GM19468 (cell line): ENCODE measurements at regions not wholly inside any gene's neighbourhood (a gene's known extent, or its start where the extent isn't known, plus 50 kb on each side); places are given as distances from the start of the nearest gene placed in this dataset.
"Not testable (repeated sequence)": the region's sequence is repeated elsewhere in the genome, so short reads cannot be mapped to it uniquely, and the experiment has no call there.

ENCODE experiments used
- ATAC-seq: cut with Tn5 transposase; IDR thresholded peaks from one replicate; pipeline ENCODE4 v1.9.1; 2021; ENCODE audit warnings: mild to moderate bottlenecking, moderate library complexity, moderate number of reproducible peaks; ENCODE audit not compliant: unreplicated experiment; ENCODE audit errors: extremely low read depth

GRCh38 chr22:22369219-22369963 lies 124.8 kb downstream of the VPREB1 start:
- not testable (repeated sequence) for ATAC-seq

DNA sequence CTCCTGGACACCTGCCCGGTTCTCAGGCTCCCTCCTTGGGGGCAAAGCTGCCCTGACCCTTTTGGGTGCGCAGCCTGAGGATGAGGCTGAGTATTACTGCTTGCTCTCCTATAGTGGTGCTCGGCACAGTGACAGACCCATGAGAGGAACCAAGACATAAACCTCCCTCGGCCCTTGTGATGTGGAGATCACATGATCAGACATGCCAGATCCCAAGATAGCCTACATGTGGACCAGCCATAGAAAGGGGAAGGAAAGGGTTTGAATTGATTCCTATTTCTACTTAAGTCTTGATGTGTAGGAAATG lies 125.3 kb downstream of the VPREB1 start:
- ATAC-seq = no peak

- ATAC-seq = no peak
Observed at GRCh38 chr22:22371031-22371541, 126.5 kb downstream of the VPREB1 start.

DNA sequence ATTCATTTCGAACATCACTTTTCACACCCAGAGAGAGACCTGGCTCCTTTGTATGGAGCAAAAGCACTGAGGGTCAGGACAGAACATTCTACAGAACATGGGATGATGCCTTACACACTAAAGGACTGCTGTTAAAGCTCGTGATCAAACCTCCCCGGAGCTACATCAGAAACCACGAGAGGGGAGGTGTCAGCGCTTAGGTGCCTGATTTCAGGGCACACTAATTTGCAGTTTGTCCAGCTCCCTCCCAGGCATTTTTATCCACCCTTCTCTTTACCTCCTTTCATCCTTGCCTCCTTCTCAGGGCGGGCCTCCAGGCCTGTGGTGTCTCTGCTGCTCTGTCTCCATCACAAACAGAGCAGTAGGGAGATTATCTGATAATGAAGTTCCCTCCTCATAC lies 127.5 kb downstream of the VPREB1 start:
- ATAC-seq = no peak

DNA sequence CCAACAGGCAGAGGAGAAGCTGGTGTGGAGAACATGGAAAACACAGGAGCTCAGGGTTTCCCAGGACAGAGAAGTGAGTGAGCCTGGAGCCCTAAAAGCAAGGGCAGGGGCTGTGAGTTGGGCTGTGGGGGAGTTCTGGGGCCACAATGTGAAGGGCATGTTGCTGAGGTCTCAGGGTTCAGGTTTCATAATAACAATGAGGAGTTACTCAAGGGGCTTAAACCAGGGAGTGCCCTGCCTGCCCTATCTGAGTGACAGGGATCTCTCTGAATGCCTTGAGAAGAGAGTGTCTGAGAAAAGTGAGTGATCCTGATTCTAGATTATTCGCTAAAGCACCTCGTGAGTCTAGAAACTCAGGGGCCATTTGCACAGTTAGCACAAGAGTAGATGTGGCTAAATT lies 129.6 kb downstream of the VPREB1 start:
- no peak for ATAC-seq

DNA sequence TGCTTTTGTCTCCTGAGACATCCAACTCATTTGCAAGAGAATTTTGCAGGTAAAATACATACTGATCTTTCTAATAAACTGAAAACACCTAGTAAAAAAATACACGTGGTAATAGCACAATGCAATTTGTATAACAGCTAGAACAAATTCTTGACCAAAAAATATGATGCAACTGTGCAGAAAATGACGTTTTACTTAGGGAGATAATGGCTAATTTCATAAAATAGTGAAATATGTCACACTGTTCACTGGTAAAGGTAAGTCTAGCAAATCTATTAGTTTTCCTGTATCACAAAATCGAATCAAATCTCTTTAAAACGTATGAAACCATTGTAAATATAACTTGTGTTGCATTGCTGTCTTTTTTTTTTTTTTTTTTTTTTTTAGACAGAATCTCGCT lies 130.0 kb downstream of the VPREB1 start:
- no peak for ATAC-seq

DNA sequence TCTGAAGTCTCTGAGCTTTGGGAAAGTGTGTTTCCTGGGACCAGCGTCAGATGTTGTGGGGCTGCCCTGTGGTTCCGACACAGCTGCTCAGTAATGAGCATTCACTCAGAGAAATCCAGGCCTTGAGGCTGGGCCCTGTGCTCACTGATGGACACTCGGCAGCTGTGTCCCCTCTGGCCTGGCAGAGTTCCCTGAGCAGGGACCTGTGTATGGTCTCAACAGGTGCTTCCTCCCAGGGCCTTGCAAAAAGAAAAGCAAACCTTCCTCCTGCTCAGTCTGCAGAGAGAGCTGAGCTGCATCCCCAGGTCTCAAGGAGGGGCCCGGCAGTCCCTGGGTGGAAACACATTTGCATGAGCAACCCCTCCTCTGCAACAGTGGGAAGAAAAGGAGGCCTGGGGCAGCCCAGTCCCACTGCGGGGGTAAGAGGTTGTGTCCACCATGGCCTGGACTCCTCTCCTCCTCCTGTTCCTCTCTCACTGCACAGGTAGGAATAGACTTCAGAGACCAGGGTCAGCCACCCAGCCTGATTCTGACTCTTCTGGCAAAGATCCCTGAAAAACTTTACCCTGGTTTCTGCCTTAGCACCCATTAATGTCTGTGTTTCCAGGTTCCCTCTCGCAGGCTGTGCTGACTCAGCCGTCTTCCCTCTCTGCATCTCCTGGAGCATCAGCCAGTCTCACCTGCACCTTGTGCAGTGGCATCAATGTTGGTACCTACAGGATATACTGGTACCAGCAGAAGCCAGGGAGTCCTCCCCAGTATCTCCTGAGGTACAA lies 131.2 kb downstream of the VPREB1 start:
- ATAC-seq = no peak

DNA sequence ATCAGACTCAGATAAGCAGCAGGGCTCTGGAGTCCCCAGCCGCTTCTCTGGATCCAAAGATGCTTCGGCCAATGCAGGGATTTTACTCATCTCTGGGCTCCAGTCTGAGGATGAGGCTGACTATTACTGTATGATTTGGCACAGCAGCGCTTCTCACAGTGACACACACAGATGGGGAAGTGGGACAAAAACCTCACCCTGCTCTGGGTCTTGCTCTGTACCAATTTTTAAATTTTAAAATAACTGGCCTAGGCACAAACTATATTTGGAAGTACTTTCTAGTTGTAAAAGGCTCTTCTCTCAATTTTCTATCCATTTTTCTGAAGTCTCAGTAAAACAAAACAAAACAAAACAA lies 131.7 kb downstream of the VPREB1 start:
- ATAC-seq = no peak

DNA sequence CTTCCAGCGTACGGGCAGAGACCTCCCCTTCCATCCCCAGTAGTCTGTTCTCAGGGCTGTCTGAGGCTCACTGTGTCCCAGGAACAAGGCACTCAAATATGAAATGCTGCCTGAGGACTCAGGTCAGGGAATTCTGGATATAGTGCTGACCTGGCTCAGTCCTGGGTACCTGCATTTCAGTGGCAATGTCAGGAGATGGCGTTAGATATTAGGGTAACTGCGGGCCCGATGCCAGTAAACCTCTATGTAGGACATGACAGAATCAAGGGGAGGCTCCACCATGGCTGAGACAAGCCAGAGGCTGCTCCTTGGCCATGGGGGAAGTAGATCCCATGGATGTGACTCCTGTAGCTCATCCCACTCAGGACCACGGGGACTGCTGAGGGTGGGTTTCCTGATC lies 131.7 kb downstream of the ZNF280B start:
- not testable (repeated sequence) for ATAC-seq

DNA sequence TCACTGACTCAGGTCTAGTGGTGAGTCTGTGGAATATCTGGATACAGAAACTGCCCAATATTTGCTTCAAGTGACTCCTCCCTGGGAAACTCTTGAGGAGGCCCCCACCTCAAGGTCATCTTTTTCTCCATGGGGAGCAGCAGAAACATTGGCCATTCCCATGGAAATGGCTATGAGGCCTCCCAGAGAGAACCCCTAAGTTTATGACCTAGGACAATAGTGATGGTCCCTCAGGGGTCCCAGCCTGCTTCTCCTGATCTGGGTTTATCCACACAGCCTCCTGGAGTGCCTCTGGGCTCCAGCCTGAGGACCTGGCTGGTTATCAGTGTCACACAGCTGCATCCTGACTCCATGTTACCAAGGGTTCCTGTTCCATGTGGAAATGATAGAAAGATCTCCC lies 131.2 kb downstream of the ZNF280B start:
- ATAC-seq = no peak

- no peak for ATAC-seq
Observed at GRCh38 chr22:22378446-22379415, 129.8 kb downstream of the ZNF280B start.

GRCh38 chr22:22380098-22381030 lies 128.2 kb downstream of the ZNF280B start:
- no peak for ATAC-seq

- not testable (repeated sequence) for ATAC-seq
Observed at GRCh38 chr22:22381292-22381691, 127.2 kb downstream of the ZNF280B start.

GRCh38 chr22:22384267-22384666 lies 124.3 kb downstream of the ZNF280B start:
- ATAC-seq = no peak

- no peak for ATAC-seq
Observed at GRCh38 chr22:22384668-22385244, 123.8 kb downstream of the ZNF280B start.

- no peak for ATAC-seq
Observed at GRCh38 chr22:22386602-22387385, 121.7 kb downstream of the ZNF280B start.

GRCh38 chr22:22387386-22387736 lies 121.2 kb downstream of the ZNF280B start:
- ATAC-seq = no peak

DNA sequence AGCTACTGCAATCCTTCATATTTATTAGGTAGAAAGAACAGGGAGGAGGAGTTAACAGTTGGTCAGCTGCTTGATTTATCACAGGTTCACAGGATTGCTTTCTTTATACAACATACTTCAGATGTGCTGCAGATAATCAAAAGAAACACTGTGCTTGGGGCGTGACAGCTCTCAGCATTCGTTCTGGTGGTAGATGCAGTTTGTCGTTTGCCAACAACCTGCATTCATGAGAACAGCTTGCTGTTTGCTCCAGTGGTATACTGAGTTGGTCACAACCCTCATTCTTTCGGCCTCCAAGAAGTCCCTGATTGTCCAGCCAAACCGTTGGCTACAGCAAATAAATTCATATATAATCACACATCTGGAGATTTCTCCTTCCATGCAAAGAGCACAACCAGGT lies 120.5 kb downstream of the ZNF280B start:
- ATAC-seq = no peak

GRCh38 chr22:22388494-22388893 lies 120.0 kb downstream of the ZNF280B start:
- no peak for ATAC-seq
